Ishikawa (cell line): ENCODE measurements at regions not wholly inside any gene's neighbourhood (a gene's known extent, or its start where the extent isn't known, plus 50 kb on each side); places are given as distances from the start of the nearest gene placed in this dataset.

Experiments used
- RAD21 ChIP-seq: IDR thresholded peaks from 2 replicates; pipeline ENCODE4 v1.6.1; 2012; ENCODE audit warnings: low read depth
- TEAD4 ChIP-seq: IDR thresholded peaks from 2 replicates; pipeline ENCODE4 v1.6.1; 2012
- TF ChIP-seq, protein P1 (sequence below): IDR thresholded peaks from 2 replicates; pipeline ENCODE4 v1.6.1; 2012; ENCODE audit warnings: low read depth, mild to moderate bottlenecking

DNA sequence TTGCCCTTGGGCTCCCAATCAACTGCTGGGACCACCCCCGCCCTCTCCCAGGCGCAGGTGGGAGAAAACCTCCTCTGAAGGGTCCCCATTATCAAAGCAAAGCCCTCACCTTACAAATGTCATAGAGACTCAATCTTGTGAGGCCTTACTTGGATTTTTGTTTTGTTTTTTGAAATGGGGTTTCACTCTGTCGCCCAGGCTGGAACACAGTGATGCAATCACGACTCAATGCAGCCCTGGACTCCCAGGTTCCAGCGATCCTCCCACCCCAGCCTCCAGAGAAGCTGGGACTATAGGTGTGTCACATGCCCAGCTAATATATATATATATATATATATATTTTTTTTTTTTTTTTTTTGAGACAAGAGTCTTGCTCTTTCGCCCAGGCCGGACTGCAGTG lies 57.5 kb upstream of the WIPI2 start:
- TF ChIP-seq TEAD4: no peak
- TF ChIP-seq, protein P1, sequence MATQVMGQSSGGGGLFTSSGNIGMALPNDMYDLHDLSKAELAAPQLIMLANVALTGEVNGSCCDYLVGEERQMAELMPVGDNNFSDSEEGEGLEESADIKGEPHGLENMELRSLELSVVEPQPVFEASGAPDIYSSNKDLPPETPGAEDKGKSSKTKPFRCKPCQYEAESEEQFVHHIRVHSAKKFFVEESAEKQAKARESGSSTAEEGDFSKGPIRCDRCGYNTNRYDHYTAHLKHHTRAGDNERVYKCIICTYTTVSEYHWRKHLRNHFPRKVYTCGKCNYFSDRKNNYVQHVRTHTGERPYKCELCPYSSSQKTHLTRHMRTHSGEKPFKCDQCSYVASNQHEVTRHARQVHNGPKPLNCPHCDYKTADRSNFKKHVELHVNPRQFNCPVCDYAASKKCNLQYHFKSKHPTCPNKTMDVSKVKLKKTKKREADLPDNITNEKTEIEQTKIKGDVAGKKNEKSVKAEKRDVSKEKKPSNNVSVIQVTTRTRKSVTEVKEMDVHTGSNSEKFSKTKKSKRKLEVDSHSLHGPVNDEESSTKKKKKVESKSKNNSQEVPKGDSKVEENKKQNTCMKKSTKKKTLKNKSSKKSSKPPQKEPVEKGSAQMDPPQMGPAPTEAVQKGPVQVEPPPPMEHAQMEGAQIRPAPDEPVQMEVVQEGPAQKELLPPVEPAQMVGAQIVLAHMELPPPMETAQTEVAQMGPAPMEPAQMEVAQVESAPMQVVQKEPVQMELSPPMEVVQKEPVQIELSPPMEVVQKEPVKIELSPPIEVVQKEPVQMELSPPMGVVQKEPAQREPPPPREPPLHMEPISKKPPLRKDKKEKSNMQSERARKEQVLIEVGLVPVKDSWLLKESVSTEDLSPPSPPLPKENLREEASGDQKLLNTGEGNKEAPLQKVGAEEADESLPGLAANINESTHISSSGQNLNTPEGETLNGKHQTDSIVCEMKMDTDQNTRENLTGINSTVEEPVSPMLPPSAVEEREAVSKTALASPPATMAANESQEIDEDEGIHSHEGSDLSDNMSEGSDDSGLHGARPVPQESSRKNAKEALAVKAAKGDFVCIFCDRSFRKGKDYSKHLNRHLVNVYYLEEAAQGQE: no peak

DNA sequence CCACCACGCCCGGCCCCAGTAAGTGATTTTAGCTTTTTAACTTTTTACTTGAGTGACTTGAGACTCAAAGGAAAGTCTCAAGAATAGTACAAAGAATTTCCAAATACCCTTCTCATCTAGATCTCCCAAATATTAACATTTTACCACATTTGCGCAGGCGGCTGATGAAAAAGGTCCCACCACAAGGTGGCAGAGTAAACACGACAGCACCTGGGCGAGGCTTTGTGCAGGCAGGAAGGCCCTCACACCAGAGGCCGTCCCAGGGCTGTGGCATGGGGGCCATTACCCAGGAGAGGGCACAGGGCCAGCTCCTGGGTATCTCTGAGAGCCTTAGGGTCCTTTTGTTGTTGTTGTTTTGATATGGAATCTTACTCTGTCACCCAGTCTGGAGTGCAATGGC lies 50.0 kb upstream of the WIPI2 start:
- TF ChIP-seq, protein P1: no peak
- TF ChIP-seq RAD21: peak; percentile 45; the same call in 1 of the 2 replicates
